H54 (cell line): ENCODE measurements at regions not wholly inside any gene's neighbourhood (a gene's known extent, or its start where the extent isn't known, plus 50 kb on each side); places are given as distances from the start of the nearest gene placed in this dataset.

Experiments used
- DNase-seq: peaks from one replicate; pipeline ENCODE4 v3.0.0; 2011; ENCODE audit warnings: low spot score, mixed read lengths; ENCODE audit not compliant: insufficient read length
- FAIRE-seq: peaks from 3 replicates; lab custom pipeline; 2011; peaks lifted over from hg19 to GRCh38; lab: Jason Lieb, UNC
- POLR2A ChIP-seq: IDR thresholded peaks from 2 replicates; pipeline ENCODE4 v1.6.1; 2011; ENCODE audit warnings: low read depth, mild to moderate bottlenecking, low read length

DNA sequence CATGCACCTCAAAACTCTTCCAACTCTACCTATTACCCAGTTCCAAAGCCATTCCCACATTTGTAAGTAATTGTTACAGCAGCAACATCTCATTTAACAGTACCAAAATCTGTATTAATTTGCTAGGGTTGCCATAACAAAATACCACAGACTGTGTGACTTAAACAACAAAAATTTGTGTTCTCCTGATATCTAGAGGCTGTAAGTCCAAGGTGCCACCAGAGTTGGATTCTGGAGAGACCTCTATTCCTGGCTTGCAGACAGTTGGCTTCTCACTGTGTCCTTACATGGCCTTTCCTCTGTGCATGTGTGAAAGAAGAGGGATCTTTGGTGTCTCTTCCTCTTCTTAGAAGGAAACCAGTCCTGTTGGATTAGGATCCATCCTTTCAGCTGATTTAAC lies 203.8 kb upstream of the PIK3R1 start:
- DNase-seq (no peak), FAIRE-seq (no peak)
- no peak for TF ChIP-seq POLR2A

DNA sequence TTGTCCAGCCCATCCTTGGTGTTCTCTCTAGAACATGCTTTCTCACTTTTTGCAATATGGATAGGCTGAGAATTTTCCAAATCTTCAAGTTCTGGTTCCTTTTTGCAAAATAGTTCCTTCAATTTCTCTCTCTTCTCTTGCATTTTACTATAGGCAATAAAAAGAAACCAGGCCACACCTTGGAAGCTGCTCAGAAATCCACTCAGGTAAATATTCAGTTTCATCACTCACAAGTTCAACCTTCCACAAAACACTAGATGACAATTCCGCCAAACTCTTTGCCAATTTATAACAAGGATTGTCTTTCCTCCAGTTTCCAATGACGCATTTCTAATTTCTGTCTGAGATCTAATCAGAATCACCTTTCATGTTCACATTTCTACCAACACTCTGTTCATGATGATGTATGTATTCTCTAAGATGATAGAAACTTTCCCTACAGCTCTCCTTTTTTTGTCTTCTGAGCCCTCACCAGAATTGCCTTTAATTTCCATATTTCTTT lies 204.2 kb upstream of the PIK3R1 start:
- DNase-seq (no peak), FAIRE-seq (no peak)
- TF ChIP-seq POLR2A: no peak

DNA sequence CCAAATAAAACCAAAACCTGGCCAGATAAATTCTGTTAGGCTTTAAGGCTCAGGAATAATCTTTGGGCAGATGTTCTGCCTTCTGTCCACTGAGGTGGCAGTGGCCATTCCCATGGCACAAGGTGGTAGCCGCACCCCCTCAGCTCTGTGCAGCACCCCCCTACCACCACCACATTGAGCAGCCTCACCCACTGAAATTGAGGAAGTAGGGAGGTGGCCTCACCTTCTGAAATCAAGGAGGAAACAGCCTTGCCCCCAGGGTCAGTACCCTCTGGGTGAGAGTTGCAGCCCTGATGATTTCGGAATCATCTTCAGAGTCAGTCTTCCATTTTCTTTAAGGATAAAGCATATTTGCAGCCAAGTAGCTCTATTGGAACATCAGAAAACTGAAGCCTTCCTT lies 204.8 kb upstream of the PIK3R1 start:
- DNase-seq (no peak), FAIRE-seq (no peak)
- no peak for TF ChIP-seq POLR2A

DNA sequence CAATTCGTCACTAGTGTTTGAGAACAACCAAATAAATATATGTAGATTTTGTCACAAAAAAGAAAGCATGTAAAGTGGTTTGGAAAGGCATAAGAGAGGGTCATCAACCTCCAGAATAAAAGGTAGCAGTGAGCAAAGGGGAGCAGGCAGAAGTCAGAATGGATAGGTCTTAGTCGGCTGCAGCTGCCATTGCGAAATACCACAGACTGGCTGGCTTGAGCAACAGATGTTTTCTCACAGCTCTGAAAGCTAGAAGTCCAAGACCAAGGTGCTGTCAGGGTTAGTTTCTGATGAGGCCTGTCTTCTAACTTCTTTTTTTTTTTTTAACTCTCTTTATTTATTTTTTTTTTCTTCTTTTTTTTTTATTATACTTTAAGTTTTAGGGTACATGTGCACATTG lies 208.1 kb upstream of the PIK3R1 start:
- FAIRE-seq (no peak), DNase-seq (no peak)
- TF ChIP-seq POLR2A: no peak

DNA sequence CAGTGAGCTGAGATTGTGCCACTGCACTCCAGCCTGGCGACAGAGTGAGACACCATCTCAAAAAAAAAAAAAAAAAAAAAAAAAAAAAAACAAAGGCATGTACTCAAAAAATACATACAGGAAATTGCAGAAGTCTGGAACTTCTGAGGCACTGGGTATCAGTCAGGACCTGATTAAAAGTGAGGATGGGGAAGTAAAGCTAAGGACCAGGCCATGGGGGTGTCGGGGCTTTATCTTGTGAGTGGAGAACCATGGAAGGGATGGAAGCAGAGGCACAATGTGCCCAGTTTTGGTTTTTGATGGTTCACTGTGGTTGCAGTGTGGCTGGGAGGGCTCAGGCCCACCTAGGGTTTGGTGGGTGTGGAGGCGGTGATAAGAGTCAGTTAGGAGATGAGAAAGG lies 212.7 kb upstream of the PIK3R1 start:
- no peak for TF ChIP-seq POLR2A
- FAIRE-seq: no peak
- DNase-seq: no peak

DNA sequence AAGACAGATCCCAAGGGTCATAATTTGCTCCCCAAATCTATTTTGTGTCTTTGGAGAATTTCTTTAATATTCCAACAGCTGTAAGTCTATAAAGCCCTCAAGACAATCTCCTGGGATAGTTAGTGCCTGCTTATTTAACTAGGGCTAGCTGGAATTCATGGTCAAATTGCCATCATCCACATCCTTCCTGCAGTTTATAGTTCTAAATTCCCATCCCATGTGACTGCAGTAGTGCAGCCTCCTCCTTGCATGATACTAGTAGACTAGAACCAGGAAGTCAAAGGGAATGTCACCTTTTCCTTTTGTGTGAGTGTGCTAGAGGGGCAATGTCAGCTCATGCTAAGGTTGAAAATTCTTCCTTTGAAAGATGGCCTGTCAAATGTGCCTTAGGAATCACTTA lies 214.8 kb upstream of the PIK3R1 start:
- FAIRE-seq: no peak
- no peak for TF ChIP-seq POLR2A
- no peak for DNase-seq

DNA sequence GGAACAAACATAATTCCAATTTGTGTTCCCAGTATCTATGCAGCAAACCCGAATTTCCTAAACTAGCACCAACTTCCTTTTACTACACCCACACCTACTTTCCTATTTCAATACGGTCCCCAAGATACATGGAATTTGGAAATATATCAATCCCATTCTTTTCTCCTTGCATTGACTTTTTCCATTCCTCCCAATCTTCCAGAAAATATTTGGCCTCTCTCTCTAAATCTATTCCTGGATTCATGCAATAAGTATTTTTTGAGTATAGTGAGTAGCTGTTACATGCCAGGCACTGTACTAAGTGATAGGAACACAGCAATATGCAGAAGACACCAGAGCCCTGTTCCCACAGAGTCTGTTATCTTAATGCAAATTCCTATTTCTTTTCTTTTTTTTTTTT lies 216.2 kb upstream of the PIK3R1 start:
- no peak for FAIRE-seq
- no peak for TF ChIP-seq POLR2A
- DNase-seq: no peak

DNA sequence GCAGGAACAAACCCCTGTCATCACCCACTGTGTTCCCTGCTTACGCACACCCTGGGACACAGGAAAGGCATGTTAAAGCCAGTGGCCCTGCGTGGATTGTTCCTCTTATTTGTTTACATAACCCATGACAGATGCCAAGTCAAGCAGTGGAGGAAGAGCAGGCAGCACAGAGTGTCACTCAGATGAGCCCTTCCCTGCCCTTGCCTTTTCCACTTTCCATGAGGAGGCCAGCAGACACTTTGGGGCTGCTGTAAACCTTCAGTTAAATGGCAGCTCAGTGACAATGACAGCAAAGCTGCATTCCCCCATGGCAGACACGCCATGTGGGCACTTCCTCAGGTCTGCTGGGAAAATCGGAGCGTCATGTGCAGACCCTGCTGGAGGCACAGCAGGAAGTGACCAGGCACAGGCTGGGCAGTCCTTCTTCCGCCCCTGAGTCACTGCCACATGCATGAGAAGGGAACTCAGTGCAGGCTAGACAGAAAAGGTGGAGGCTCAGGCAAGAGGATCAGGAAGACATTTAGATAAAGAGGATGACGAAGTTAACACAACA lies 216.8 kb upstream of the PIK3R1 start:
- DNase-seq: peak; percentile 87
- peak; percentile 86 for FAIRE-seq
- TF ChIP-seq POLR2A: peak; percentile 37; the same call in 1 of the 2 replicates

DNA sequence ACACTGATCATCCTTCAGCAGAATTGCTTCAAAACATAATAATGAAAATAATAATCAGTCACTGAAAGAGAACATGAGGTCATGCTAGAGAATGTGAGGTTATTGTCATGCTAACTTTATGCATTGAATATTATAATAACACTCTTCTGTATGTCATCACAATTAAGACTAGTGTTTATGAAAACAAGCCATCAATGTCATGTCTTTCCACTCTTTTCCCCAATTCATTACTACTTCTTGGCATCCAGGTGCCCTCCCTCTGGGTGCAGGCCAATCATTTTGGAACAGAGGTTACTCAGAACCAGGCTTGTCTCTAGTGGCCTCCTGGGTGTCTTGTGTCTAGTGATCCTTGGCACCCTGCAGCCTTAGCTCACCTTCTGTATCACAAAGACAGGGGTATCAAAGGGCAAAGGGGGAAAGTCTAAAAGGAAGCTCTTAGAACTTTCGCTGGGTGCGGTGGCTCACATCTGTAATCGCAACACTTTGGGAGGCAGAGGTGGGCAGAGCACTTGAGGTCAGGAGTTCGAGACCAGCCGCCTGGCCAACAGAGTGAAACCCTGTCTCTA lies 217.6 kb upstream of the PIK3R1 start:
- no peak for TF ChIP-seq POLR2A
- no peak for FAIRE-seq

DNA sequence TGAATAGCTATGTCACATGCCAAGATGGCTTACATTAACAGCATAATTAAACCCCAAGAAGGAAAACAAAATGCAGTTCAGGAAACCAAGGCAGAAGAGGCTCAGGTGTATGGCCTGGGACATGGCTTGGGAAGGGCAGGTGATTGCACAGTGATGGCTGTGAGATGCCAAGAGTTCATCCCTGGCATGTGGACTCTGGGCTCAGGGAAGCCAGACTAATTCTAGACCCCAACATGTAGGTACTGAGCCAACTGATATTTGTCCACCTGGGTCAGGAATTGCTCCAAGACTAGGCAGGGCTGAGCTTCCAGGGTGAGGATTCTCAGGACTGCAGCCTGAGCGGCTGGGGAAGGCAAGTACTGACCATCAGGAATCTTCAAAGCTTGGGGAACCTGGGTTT lies 218.4 kb upstream of the PIK3R1 start:
- no peak for TF ChIP-seq POLR2A
- no peak for FAIRE-seq

More for the DNA sequence above, 217.6 kb upstream of the PIK3R1 start:
- no peak for DNase-seq

DNA sequence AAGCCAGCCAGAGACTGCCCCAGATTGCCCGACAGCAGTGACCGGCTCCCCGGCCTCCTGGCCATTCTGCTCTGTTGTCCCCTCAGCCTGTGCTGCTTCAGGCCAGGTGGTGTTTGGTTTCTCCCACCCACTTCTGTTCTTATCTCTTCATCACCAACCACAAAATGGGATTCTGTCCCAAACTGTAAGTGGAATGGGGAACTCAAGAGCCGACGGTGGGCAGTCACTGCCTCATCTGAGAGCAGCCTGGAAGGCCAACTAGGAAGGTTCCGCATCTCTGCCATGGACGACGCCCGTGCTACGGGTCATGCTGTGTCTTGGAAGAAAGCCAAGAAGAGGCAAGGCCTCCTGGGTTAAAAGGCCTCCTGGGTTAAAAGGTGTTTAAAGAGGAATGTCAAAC lies 219.0 kb upstream of the PIK3R1 start:
- no peak for TF ChIP-seq POLR2A
- DNase-seq (no peak), FAIRE-seq (no peak)

More for the DNA sequence above, 218.4 kb upstream of the PIK3R1 start:
- no peak for DNase-seq

DNA sequence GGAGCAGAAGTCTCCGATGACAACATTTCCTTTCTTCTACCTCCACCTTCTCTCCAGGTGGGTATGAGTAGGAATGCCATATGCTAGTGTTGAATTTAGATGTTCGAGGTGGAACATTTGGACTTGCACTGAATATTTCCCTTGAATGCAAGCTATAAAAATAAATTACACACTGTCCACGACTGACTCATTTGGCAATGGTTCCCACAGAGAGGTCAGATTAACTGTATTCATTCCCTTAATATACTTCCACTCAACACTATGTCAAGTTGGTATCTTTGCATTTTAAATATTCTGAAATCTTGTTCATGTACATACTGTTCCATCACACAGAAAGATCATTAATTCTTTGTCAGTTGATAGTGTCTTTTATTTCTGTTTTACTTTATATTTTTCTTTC lies 222.6 kb upstream of the PIK3R1 start:
- TF ChIP-seq POLR2A: no peak
- FAIRE-seq (no peak), DNase-seq (no peak)

DNA sequence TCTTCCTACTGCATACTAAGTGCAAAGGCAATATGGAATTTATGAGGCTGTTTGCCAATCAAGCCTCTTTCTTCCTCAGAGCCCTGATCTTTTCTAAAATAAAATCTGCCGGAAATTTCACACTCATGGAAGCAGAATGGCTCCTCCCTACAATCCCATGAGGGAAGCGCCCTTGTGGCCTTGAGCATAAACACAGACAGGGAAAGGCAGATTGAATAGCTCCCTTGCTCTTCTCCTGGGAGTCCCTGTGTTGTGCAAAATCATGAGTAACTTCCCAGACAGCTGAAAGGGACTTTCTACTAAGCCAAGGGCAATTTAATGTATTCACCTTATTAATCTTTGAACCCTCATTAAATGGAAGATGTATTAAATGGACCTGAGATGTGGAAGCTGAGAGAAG lies 226.1 kb upstream of the PIK3R1 start:
- no peak for TF ChIP-seq POLR2A
- DNase-seq (no peak), FAIRE-seq (no peak)

DNA sequence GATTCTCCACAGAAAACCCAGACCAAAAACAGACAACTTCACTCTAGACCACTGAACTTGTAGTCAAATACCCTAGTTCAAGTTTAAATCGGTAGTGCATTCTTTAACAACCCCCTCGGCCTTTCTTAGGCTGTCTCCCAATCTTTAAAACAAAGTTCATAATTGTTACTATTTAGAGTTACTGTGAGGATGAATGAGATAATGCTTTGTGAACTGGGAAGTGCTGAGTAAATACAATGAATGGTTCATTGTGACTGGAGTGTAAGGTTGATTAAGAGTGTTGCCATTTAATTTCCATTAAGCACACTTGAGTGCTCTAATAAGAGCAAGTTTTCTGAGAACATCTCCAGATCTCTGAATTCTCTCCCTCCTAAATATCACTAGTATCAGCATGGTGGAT lies 228.8 kb upstream of the PIK3R1 start:
- no peak for DNase-seq
- FAIRE-seq: no peak
- TF ChIP-seq POLR2A: no peak

DNA sequence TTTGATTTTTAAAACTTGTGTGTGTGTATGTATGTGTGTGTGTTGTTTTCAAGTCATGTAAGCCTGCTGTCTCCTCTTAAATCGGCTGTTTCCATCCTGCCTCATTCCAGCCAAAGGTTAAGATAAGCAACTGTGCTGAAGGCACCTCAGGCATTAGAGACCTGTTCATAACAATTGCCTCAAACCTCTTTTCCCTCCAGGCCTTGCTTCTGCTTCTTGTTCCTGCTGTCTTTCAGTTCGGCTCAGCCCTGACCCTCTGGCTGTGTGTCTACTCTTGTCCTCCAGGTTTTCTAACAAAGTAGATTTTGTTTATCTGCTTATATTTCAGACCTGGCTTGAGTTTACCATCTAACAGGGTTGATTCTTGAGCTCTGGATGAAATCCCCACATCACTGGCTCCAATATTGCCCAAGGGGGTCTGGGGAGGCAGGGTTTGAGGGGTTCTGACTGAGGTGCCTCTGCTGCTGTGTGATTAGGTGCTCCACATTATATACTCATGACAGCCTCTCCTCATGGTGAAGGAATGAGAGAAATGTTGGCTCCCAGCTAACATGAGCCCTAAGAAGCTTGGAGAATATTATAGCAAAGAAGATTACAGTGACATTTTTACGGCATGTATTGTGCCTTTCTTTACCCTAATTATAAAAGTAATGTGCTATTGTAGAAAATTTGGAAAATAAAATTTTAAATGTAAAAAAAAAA lies 229.7 kb upstream of the PIK3R1 start:
- FAIRE-seq (no peak), DNase-seq (no peak)
- no peak for TF ChIP-seq POLR2A

DNA sequence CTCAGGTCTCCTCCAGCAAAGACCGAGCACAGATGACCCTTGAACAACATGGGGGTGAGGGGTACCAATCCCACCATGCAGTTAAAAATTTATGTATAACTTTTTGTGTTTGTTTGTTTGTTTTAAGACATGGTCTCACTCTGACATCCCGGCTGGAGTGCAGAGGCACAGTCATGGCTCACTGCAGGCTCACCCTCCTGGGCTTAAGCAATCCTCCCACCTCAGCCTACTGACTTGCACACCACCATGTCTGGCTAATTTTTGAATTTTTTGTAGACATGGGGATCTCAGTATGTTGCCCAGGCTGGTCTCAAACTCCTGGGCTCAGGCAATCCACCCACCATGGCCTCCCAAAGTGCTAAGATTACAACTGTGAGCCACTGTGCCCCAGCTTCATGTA lies 231.0 kb upstream of the PIK3R1 start:
- no peak for FAIRE-seq
- DNase-seq: no peak
- no peak for TF ChIP-seq POLR2A
